Ishikawa (cell line): ENCODE measurements at regions not wholly inside any gene's neighbourhood (a gene's known extent, or its start where the extent isn't known, plus 50 kb on each side); places are given as distances from the start of the nearest gene placed in this dataset.
A peak's percentile ranks its signal among the peaks of the same experiment; 100 is the strongest.

Source experiments
- CEBPB ChIP-seq: IDR thresholded peaks from 2 replicates; pipeline ENCODE4 v1.6.1; 2012
- CREB1 ChIP-seq: IDR thresholded peaks from 2 replicates; pipeline ENCODE4 v1.6.1; 2012; ENCODE audit warnings: low read depth
- EGR1 ChIP-seq: IDR thresholded peaks from 2 replicates; pipeline ENCODE4 v1.6.1; 2012
- EP300 ChIP-seq: IDR thresholded peaks from 2 replicates; pipeline ENCODE4 v1.6.1; 2012; ENCODE audit warnings: borderline replicate concordance
- FOXM1 ChIP-seq: IDR thresholded peaks from 2 replicates; pipeline ENCODE4 v1.6.1; 2012; ENCODE audit warnings: low read depth, borderline replicate concordance
- NFIC ChIP-seq: IDR thresholded peaks from 2 replicates; pipeline ENCODE4 v1.6.1; 2012
- RAD21 ChIP-seq: IDR thresholded peaks from 2 replicates; pipeline ENCODE4 v1.6.1; 2012; ENCODE audit warnings: low read depth
- TAF1 ChIP-seq: IDR thresholded peaks from 2 replicates; pipeline ENCODE4 v1.6.1; 2012; ENCODE audit warnings: low read depth, mild to moderate bottlenecking
- TCF12 ChIP-seq: IDR thresholded peaks from 2 replicates; pipeline ENCODE4 v1.6.1; 2012; ENCODE audit warnings: low read depth
- TEAD4 ChIP-seq: IDR thresholded peaks from 2 replicates; pipeline ENCODE4 v1.6.1; 2012
- YY1 ChIP-seq: IDR thresholded peaks from 2 replicates; pipeline ENCODE4 v1.6.1; 2012; ENCODE audit warnings: low read depth
- ZBTB7A ChIP-seq: IDR thresholded peaks from 2 replicates; pipeline ENCODE4 v1.6.1; 2012; ENCODE audit warnings: low read depth
- TF ChIP-seq, protein P1 (sequence below): IDR thresholded peaks from 2 replicates; pipeline ENCODE4 v1.6.1; 2012; ENCODE audit warnings: low read depth, mild to moderate bottlenecking
- TF ChIP-seq, protein P2 (sequence below): IDR thresholded peaks from 2 replicates; pipeline ENCODE4 v1.6.1; 2012
- TF ChIP-seq, protein P3 (sequence below): IDR thresholded peaks from 2 replicates; pipeline ENCODE4 v1.6.1; 2012

DNA sequence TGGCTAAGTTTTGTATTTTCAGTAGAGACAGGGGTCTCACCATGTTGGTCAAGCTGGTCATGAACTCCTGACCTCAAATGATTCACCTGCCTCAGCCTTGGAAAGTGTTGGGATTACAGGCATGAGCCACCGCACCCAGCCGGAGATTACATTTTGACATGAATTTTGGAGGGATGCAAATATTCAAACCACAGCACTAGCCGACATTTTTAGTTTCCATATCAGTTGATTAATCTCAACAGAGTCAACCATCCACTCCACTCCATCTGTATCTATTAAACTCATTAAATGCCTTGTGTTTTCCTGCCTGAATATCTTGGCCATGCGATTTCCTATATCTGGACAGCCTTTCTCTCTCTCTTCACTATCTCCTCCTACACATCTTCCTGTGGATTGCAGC lies 64.1 kb upstream of the PDGFRA start:
- TF ChIP-seq, protein P1, sequence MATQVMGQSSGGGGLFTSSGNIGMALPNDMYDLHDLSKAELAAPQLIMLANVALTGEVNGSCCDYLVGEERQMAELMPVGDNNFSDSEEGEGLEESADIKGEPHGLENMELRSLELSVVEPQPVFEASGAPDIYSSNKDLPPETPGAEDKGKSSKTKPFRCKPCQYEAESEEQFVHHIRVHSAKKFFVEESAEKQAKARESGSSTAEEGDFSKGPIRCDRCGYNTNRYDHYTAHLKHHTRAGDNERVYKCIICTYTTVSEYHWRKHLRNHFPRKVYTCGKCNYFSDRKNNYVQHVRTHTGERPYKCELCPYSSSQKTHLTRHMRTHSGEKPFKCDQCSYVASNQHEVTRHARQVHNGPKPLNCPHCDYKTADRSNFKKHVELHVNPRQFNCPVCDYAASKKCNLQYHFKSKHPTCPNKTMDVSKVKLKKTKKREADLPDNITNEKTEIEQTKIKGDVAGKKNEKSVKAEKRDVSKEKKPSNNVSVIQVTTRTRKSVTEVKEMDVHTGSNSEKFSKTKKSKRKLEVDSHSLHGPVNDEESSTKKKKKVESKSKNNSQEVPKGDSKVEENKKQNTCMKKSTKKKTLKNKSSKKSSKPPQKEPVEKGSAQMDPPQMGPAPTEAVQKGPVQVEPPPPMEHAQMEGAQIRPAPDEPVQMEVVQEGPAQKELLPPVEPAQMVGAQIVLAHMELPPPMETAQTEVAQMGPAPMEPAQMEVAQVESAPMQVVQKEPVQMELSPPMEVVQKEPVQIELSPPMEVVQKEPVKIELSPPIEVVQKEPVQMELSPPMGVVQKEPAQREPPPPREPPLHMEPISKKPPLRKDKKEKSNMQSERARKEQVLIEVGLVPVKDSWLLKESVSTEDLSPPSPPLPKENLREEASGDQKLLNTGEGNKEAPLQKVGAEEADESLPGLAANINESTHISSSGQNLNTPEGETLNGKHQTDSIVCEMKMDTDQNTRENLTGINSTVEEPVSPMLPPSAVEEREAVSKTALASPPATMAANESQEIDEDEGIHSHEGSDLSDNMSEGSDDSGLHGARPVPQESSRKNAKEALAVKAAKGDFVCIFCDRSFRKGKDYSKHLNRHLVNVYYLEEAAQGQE, result no peak
- no peak for TF ChIP-seq TCF12
- TF ChIP-seq, protein P2, sequence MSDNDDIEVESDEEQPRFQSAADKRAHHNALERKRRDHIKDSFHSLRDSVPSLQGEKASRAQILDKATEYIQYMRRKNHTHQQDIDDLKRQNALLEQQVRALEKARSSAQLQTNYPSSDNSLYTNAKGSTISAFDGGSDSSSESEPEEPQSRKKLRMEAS, result no peak
- TF ChIP-seq NFIC, result no peak
- no peak for TF ChIP-seq YY1
- TF ChIP-seq CEBPB, result no peak
- no peak for TF ChIP-seq EP300
- no peak for TF ChIP-seq FOXM1
- TF ChIP-seq RAD21, result no peak
- no peak for TF ChIP-seq TEAD4
- TF ChIP-seq, protein P3, sequence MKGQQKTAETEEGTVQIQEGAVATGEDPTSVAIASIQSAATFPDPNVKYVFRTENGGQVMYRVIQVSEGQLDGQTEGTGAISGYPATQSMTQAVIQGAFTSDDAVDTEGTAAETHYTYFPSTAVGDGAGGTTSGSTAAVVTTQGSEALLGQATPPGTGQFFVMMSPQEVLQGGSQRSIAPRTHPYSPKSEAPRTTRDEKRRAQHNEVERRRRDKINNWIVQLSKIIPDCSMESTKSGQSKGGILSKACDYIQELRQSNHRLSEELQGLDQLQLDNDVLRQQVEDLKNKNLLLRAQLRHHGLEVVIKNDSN, result no peak
- TF ChIP-seq CREB1, result no peak
- TF ChIP-seq ZBTB7A, result no peak
- no peak for TF ChIP-seq TAF1
- TF ChIP-seq EGR1, result no peak

DNA sequence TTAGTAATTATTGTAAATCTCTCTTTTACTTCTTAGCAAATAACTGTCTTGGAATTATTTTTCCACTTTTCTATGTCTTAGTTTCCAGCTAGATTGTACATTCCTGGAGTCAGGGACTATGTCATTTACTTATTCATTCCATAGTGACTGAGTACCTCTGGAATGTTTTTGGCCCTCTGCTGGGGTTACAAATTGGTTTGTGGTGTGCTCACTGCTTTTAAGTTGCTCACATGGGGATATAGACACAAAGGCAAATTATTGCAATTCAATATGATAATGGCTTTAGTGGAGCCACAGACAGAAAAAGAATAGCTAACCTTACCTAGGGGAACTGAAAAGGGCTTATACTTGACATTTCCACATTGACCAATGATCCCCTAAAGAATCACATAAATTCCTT lies 63.7 kb upstream of the PDGFRA start:
- no peak for TF ChIP-seq ZBTB7A
- TF ChIP-seq TAF1, result no peak
- no peak for TF ChIP-seq CREB1
- TF ChIP-seq RAD21, result no peak
- TF ChIP-seq EP300, result peak; percentile 46; the same call in 1 of the 2 replicates
- TF ChIP-seq, protein P3, result 0 out of 2 replicates have a peak, but pooled peaks have one; percentile 5
- peak; percentile 57; the same call in 1 of the 2 replicates for TF ChIP-seq FOXM1
- TF ChIP-seq TEAD4, result peak; percentile 83
- TF ChIP-seq, protein P2, result no peak
- TF ChIP-seq NFIC, result peak; percentile 59
- TF ChIP-seq YY1, result no peak
- TF ChIP-seq TCF12, result peak; percentile 66
- TF ChIP-seq, protein P1, result no peak
- no peak for TF ChIP-seq EGR1
- TF ChIP-seq CEBPB, result 0 out of 2 replicates have a peak, but pooled peaks have one; percentile 1

DNA sequence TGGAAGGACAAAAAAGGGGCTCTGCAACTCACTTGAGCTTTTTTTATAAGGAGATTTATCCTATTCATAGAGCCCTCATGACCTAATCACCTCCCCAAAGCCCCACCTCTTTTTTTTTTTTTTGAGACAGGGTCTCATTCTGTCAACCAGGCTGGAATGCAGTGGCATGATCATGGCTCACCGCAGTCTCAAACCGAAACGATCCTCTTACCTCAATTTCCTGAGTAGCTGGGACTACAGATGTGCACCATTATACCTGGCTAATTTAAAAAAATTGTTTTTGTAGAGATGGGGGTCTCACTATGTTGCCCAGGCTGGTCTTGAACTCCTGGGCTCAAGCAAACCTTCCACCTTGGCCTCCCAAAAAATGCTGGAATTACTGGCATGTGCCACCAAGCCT lies 61.6 kb upstream of the PDGFRA start:
- no peak for TF ChIP-seq TAF1
- TF ChIP-seq CREB1, result no peak
- no peak for TF ChIP-seq TEAD4
- no peak for TF ChIP-seq CEBPB
- TF ChIP-seq TCF12, result no peak
- no peak for TF ChIP-seq RAD21
- no peak for TF ChIP-seq NFIC
- TF ChIP-seq, protein P3, result no peak
- TF ChIP-seq, protein P2, result no peak
- TF ChIP-seq, protein P1, result no peak
- no peak for TF ChIP-seq EP300
- TF ChIP-seq FOXM1, result no peak
- no peak for TF ChIP-seq EGR1

DNA sequence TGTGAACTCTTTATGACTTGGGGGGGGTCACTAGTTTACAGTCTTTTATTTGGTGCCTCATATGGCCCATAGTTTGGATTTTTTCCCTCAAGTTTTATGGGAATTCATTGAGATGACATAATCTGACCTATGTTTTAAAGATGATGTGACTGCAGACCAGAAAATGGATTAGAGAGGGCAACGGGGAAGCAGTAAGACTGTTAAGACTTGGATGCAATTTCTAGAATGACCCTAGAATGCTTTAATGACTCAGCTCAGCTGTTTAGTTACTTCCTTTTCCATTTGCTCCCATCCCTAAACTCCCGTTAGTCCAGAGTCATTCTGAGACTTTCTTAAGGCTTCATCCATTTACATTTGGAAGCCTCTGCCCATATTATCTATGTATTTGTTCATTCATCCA lies 59.9 kb upstream of the PDGFRA start:
- no peak for TF ChIP-seq EGR1
- TF ChIP-seq EP300, result no peak
- no peak for TF ChIP-seq RAD21
- no peak for TF ChIP-seq TCF12
- TF ChIP-seq NFIC, result no peak
- no peak for TF ChIP-seq TAF1
- TF ChIP-seq, protein P3, result no peak
- TF ChIP-seq CREB1, result no peak
- TF ChIP-seq FOXM1, result no peak
- no peak for TF ChIP-seq YY1
- TF ChIP-seq, protein P2, result no peak
- no peak for TF ChIP-seq TEAD4
- TF ChIP-seq ZBTB7A, result no peak
- TF ChIP-seq, protein P1, result no peak
- TF ChIP-seq CEBPB, result no peak
